Mammary epithelial cell (primary cell): ENCODE measurements at regions not wholly inside any gene's neighbourhood (a gene's known extent, or its start where the extent isn't known, plus 50 kb on each side); places are given as distances from the start of the nearest gene placed in this dataset.

Experiments used
- CTCF ChIP-seq, 2 donors: IDR thresholded peaks in 1 of 2; conservative IDR thresholded peaks in 1 of 2; 2 replicates each; pipeline ENCODE4 v1.5.1; 2011 to 2012; ENCODE audit warnings: inconsistent platforms in 2 of 2, low read length in 2 of 2, mild to moderate bottlenecking in 2 of 2, control low read depth in 1 of 2, low read depth in 1 of 2; ENCODE audit not compliant: insufficient read depth in 1 of 2; ENCODE audit errors: extremely low read depth in 1 of 2
- EZH2 ChIP-seq: IDR thresholded peaks from 2 replicates; pipeline ENCODE4 v1.6.1; 2012; ENCODE audit warnings: low read length, inconsistent platforms, borderline replicate concordance

GRCh38 chr4:131013226-131013625 lies 1917.3 kb downstream of the C4orf33 start:
- TF ChIP-seq CTCF (conservative IDR thresholded peaks at IDR 0.05 in 1 of 2, IDR thresholded peaks at IDR 0.05 in 1 of 2; ENCODE audit: extremely low read depth in 1 of 2, insufficient read depth in 1 of 2, low read depth in 1 of 2, low read length in 2 of 2) (no peak), EZH2 (no peak)
